Hindlimb muscle (tissue), 1 donor: ENCODE measurements at regions not wholly inside any gene's neighbourhood (a gene's known extent, or its start where the extent isn't known, plus 50 kb on each side); places are given as distances from the start of the nearest gene placed in this dataset.
"Not testable (repeated sequence)": the region's sequence is repeated elsewhere in the genome, so short reads cannot be mapped to it uniquely, and the experiment has no call there.

ENCODE experiments used
- DNase-seq: peaks from one replicate; pipeline ENCODE4 v3.0.0-alpha.2; 2013

- peak; percentile 11 for DNase-seq
Measured at GRCh38 chr3:87575550-87575949, 299.2 kb upstream of the POU1F1 start.

GRCh38 chr3:87568331-87568730, 291.9 kb upstream of the POU1F1 start:
- no peak for DNase-seq

DNA sequence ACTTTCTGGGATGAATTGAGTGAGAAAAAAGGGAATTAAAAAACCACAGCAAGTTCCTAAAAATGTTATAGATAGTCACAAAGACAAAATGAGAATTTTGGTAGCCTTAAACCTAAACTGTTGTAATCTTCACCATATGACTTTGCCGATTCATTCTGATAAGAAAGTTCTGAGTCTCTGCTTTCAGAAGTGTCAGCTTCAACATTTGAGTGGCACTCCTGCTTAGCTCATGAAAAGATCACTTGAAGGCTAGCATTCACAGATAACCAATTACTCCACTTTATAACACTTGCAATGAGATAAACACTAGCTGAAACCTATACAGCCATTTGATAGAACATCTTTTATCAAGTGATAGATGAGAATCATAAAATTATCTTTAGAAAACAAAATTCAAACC, 288.1 kb upstream of the POU1F1 start:
- DNase-seq = no peak

- no peak for DNase-seq
Measured at GRCh38 chr3:87563712-87564111, 287.3 kb upstream of the POU1F1 start.

DNA sequence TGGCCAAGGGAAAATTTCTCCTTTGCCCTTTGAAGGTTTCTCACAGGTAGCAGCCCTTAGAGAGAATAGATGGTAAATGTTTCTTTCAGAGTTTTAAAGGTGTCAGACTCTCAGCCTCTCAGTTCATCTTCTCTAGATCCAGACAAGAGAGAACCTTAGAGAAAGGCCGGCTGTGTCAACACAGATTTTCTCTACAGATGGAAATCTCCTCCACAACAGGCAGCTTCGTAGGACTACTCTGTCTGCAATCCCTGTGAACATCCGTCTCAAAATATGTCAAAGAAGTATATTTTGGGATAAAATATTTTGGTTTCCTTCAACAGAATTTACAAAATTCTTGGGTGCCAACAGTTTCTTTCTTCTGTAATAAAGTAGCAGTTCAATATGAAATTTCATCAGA, 282.1 kb upstream of the POU1F1 start:
- DNase-seq = no peak

- DNase-seq = no peak
Measured at GRCh38 chr3:87555290-87555689, 278.9 kb upstream of the POU1F1 start.

GRCh38 chr3:87553058-87553457, 276.7 kb upstream of the POU1F1 start:
- DNase-seq = no peak

DNA sequence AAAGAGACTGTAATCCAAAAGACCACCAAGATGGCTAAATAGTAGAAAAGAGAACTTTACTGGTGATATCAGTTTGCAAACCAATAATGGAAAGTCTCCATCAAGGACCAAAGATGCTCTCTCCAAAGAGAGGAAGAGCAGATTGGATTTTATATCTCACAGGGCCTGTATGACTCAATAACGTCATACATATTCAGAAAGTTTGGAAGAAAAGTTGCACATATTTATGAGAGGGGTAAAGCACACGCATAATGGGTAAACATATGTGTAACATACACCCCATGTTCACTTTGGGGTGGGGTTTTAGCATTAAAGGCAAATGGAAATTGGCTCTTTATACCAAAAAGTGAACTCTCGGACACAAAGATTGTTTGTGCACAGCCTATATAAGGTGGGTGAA, 274.5 kb upstream of the POU1F1 start:
- no peak for DNase-seq

DNA sequence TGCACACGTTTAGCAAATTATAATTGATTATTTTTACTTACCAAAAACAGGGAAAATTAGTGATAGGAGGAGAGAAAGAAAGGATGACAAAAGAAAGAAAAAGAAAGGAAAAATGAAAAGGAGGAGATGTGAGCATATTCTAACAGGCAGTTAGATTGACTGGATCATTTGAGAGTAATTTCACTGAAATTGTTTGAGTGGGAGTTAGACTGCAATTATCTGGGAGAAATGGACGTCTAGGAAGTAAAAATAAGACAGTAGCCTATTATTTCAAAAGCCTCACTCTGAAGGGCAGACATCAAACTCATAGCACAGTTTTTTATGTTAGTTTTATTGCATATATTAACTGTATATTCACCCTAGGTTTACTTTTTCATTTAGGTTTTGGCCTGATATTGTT, 272.8 kb upstream of the POU1F1 start:
- no peak for DNase-seq

DNA sequence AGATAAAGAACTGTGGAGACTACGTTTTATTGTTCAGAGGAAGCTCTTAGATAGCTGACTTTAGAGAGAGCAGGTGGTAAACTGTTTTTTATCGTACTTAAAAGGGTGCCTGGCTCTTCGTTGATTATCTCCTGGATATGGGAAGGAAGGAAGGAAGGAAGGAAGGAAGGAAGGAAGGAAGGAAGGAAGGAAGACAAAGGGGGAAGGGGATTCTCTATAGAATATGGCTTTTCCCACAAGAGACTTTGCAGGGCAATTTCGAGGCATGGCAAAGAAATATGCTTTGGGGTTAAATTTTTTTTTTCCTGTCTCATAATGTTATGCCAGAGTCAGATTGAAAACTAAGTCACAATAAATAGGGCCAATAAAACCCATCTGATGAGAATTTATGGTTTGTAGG, 271.9 kb upstream of the POU1F1 start:
- no peak for DNase-seq

GRCh38 chr3:87546216-87546615, 269.8 kb upstream of the POU1F1 start:
- DNase-seq = no peak

GRCh38 chr3:87543408-87543807, 267.0 kb upstream of the POU1F1 start:
- not testable (repeated sequence) for DNase-seq

- no peak for DNase-seq
Measured at GRCh38 chr3:87541723-87542122, 265.3 kb upstream of the POU1F1 start.

- not testable (repeated sequence) for DNase-seq
Measured at GRCh38 chr3:87538722-87539121, 262.3 kb upstream of the POU1F1 start.

GRCh38 chr3:87509401-87509800, 233.0 kb upstream of the POU1F1 start:
- no peak for DNase-seq

DNA sequence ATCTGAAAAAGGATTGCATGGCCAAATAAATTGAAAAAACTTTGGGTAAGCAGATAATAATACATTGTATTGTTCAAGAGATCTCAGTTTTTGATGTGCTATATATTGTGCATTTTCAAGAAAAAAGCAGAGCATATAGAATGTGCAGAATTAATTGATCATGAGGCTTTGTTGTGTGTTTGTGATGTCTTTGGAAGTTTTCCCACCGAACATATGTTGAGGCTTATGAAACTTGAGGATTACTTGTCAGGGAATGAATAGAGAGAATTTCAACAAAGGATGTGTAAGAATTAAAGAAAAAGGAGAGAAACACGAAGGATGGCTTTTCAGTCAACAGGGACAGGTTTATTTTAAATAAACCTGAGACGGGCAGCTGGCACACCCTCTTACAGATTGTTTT, 232.5 kb upstream of the POU1F1 start:
- no peak for DNase-seq

GRCh38 chr3:87507753-87508152, 231.4 kb upstream of the POU1F1 start:
- DNase-seq = no peak

GRCh38 chr3:87503900-87504498, 227.6 kb upstream of the POU1F1 start:
- DNase-seq = peak; percentile 14

DNA sequence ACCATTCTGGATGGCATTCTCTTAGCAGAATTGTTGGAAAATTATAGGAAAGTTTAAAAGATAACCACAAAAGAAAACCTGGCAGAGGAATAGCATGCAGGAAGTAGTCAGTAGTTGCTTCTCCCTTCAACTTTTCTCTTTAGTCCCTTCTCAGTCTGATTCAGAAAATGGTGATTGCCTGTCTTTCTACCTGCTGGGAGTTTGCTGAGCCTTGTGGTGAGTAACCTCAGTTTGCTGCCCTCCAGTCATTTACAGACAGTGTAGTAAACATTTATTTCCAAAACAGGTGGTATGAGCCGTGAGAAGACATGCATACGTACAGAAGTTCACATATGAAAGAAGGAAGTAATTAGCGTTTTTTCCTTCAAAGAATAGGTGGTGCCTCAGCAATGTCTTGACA, 224.7 kb upstream of the POU1F1 start:
- DNase-seq = no peak

GRCh38 chr3:87498358-87499080, 222.1 kb upstream of the POU1F1 start:
- DNase-seq = no peak

- DNase-seq = no peak
Measured at GRCh38 chr3:87495938-87496337, 219.6 kb upstream of the POU1F1 start.

- DNase-seq = no peak
Measured at GRCh38 chr3:87494264-87494663, 217.9 kb upstream of the POU1F1 start.

DNA sequence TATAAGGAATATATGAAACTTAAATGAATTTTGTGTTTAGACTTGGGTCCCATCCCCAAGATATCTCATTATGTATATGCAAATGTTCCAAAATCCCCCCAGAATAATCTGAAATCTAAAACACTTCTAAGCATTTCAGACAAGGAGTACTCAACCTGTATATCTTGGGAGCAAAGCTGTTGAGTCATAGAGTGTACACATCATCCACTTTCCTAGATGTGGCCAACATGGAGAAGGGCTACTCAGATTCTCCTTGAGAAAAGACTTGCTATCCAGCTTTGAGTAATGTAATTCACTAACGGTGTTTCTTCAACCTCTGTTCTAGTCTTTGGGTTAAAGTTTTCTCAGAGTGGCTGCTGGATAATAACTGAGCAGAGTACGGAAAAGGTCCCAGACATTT, 215.5 kb upstream of the POU1F1 start:
- no peak for DNase-seq

GRCh38 chr3:87489892-87490291, 213.5 kb upstream of the POU1F1 start:
- no peak for DNase-seq

DNA sequence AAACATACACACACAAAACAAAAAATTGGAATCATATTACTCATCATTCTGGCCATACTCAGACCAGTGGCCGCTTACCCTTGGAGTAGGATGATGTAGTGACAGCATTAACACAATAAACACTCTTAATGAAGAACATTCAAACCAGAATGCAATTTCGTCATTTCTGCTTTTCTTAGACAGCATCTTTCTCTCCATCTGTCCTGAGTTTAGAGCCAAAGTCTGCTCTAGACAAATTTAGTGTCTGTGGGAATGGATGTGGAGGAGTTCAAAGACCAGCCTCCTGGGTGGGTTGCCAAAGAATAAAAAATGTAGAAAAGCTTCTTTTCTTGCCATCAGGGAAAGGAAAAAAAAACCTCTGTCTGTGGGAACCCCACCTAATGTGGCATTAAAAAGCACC, 212.4 kb upstream of the POU1F1 start:
- DNase-seq = no peak
